Naive thymus-derived CD8-positive, alpha-beta T cell (primary cell): ENCODE measurements at regions not wholly inside any gene's neighbourhood (a gene's known extent, or its start where the extent isn't known, plus 50 kb on each side); places are given as distances from the start of the nearest gene placed in this dataset.

Experiments
- ATAC-seq, 2 donors: fragments of 150-1000 bp; cut with Tn5 transposase in 1 of 2; sonication (Bioruptor Pico), chemical (Tn5 transposase) in 1 of 2; 1 replicate in 1 of 2; 2 replicates in 1 of 2; pipeline ENCODE4 v1.10.0; 2021; ENCODE audit warnings: mild to moderate bottlenecking in 2 of 2, moderate library complexity in 2 of 2
- POLR2A ChIA-PET: fragments of 350-600 bp; sonication (Branson Sonifier 250); formaldehyde crosslinking; loops from one replicate; lab custom pipeline; 2021; ENCODE audit warnings: antibody characterized with exemption; lab: Charles Lee
- DNase-seq, 10 donors: peaks; one replicate each; pipeline versions ENCODE4 v3.0.0 to v3.0.0-alpha.2; 2020 to 2022
- H3K27ac Mint-ChIP-seq, 10 donors: one replicate each; pipeline ENCODE4 v1.8.0; 2020 to 2022; ENCODE audit warnings: mild to moderate bottlenecking in 10 of 10, mixed read lengths in 10 of 10, moderate library complexity in 4 of 10, inconsistent platforms in 1 of 10
- H3K27me3 Mint-ChIP-seq, 5 donors: one replicate each; pipeline ENCODE4 v1.8.0; 2021 to 2022; ENCODE audit warnings: mixed read lengths in 5 of 5
- H3K36me3 Mint-ChIP-seq, 3 donors: one replicate each; pipeline ENCODE4 v1.8.0; 2020 to 2022; ENCODE audit warnings: mixed read lengths in 3 of 3, mild to moderate bottlenecking in 2 of 3, inconsistent platforms in 1 of 3
- H3K4me1 Mint-ChIP-seq, 4 donors: one replicate each; pipeline ENCODE4 v1.8.0; 2021 to 2022; ENCODE audit warnings: mixed read lengths in 4 of 4
- H3K4me3 Mint-ChIP-seq, 10 donors: one replicate each; pipeline ENCODE4 v1.8.0; 2020 to 2022; ENCODE audit warnings: mild to moderate bottlenecking in 10 of 10, mixed read lengths in 10 of 10, moderate library complexity in 6 of 10, inconsistent platforms in 1 of 10
- H3K9me3 Mint-ChIP-seq, 9 donors: one replicate each; pipeline ENCODE4 v1.8.0; 2020 to 2022; ENCODE audit warnings: mixed read lengths in 9 of 9, mild to moderate bottlenecking in 3 of 9, inconsistent platforms in 1 of 9, moderate library complexity in 1 of 9

GRCh38 chr13:86368924-86369323 lies 569.7 kb upstream of the SLITRK6 start:
- Mint-ChIP-seq H3K4me3 (no peak overlapping the region), H3K4me1 (no peaks in the 10 kb centered on the region), H3K27ac (no peak overlapping the region), H3K36me3 (no peaks in the 10 kb centered on the region), H3K9me3 (peaks cover 6 to 25% (median 10%) of the 10 kb centered on the region in 9 donors), H3K27me3 (no peaks in the 10 kb centered on the region)
- POLR2A ChIA-PET = no interaction called here
- no peak for DNase-seq
- no peak for ATAC-seq

GRCh38 chr13:86377451-86377850 lies 578.2 kb upstream of the SLITRK6 start:
- H3K36me3 Mint-ChIP-seq = no peaks in the 10 kb centered on the region
- no peak overlapping the region for H3K4me3 Mint-ChIP-seq
- H3K9me3 Mint-ChIP-seq = peaks cover 0 to 14% (median 5%) of the 10 kb centered on the region in 9 donors
- POLR2A ChIA-PET = no interaction called here
- no peak overlapping the region for H3K27ac Mint-ChIP-seq
- ATAC-seq = no peak
- no peaks in the 10 kb centered on the region for H3K4me1 Mint-ChIP-seq
- DNase-seq = no peak
- no peaks in the 10 kb centered on the region for H3K27me3 Mint-ChIP-seq

- H3K27me3 Mint-ChIP-seq = no peaks in the 10 kb centered on the region
- peaks cover 0 to 11% (median 2%) of the 10 kb centered on the region in 9 donors for H3K9me3 Mint-ChIP-seq
- no peaks in the 10 kb centered on the region for H3K4me1 Mint-ChIP-seq
- no peak overlapping the region for H3K27ac Mint-ChIP-seq
- POLR2A ChIA-PET = no interaction called here
- no peak overlapping the region for H3K4me3 Mint-ChIP-seq
- ATAC-seq = no peak
- H3K36me3 Mint-ChIP-seq = no peaks in the 10 kb centered on the region
- no peak for DNase-seq
These were observed 579.4 kb upstream of the SLITRK6 start for GRCh38 chr13:86378628-86379027.

- Mint-ChIP-seq H3K27me3 (no peaks in the 10 kb centered on the region), H3K36me3 (no peaks in the 10 kb centered on the region), H3K4me3 (no peak overlapping the region), H3K4me1 (no peaks in the 10 kb centered on the region), H3K27ac (no peak overlapping the region), H3K9me3 (peaks cover 0 to 10% (median 3%) of the 10 kb centered on the region in 9 donors)
- ATAC-seq = no peak
- DNase-seq = no peak
- POLR2A ChIA-PET = no interaction called here
These were observed 583.9 kb upstream of the SLITRK6 start for GRCh38 chr13:86383151-86383550.

GRCh38 chr13:86383561-86383960 lies 584.3 kb upstream of the SLITRK6 start:
- POLR2A ChIA-PET = no interaction called here
- Mint-ChIP-seq H3K27ac (no peak overlapping the region), H3K4me1 (no peaks in the 10 kb centered on the region), H3K27me3 (no peaks in the 10 kb centered on the region), H3K4me3 (no peak overlapping the region), H3K9me3 (peaks cover 0 to 9% (median 3%) of the 10 kb centered on the region in 9 donors), H3K36me3 (no peaks in the 10 kb centered on the region)
- no peak for DNase-seq
- no peak for ATAC-seq

- DNase-seq (no peak), ATAC-seq (no peak)
- Mint-ChIP-seq H3K4me1 (no peaks in the 10 kb centered on the region), H3K4me3 (no peak overlapping the region), H3K27ac (no peak overlapping the region), H3K9me3 (peaks cover 0 to 9% (median 4%) of the 10 kb centered on the region in 9 donors), H3K36me3 (no peaks in the 10 kb centered on the region), H3K27me3 (no peaks in the 10 kb centered on the region)
- POLR2A ChIA-PET = no interaction called here
These were observed 598.4 kb upstream of the SLITRK6 start for GRCh38 chr13:86397635-86398034.

- no peaks in the 10 kb centered on the region for H3K4me1 Mint-ChIP-seq
- no peak overlapping the region for H3K4me3 Mint-ChIP-seq
- DNase-seq (no peak), ATAC-seq (no peak)
- peaks cover 0 to 11% (median 2%) of the 10 kb centered on the region in 9 donors for H3K9me3 Mint-ChIP-seq
- H3K36me3 Mint-ChIP-seq = no peaks in the 10 kb centered on the region
- H3K27me3 Mint-ChIP-seq = no peaks in the 10 kb centered on the region
- H3K27ac Mint-ChIP-seq = no peak overlapping the region
- POLR2A ChIA-PET = no interaction called here
These were observed 600.4 kb upstream of the SLITRK6 start for GRCh38 chr13:86399572-86399971.

- H3K9me3 Mint-ChIP-seq = peaks cover 0 to 19% (median 2%) of the 10 kb centered on the region in 9 donors
- DNase-seq = no peak
These were observed 603.3 kb upstream of the SLITRK6 start for GRCh38 chr13:86402500-86402899.

GRCh38 chr13:86403181-86403580 lies 604.0 kb upstream of the SLITRK6 start:
- H3K4me1 Mint-ChIP-seq = no peaks in the 10 kb centered on the region
- H3K36me3 Mint-ChIP-seq = no peaks in the 10 kb centered on the region
- H3K27me3 Mint-ChIP-seq = no peaks in the 10 kb centered on the region
- ATAC-seq (no peak), DNase-seq (no peak)
- POLR2A ChIA-PET = no interaction called here
- no peak overlapping the region for H3K27ac Mint-ChIP-seq
- H3K4me3 Mint-ChIP-seq = no peak overlapping the region
- peaks cover 0 to 20% (median 4%) of the 10 kb centered on the region in 9 donors for H3K9me3 Mint-ChIP-seq

More at GRCh38 chr13:86402500-86402899, 603.3 kb upstream of the SLITRK6 start:
- no peak overlapping the region for H3K4me3 Mint-ChIP-seq
- no peaks in the 10 kb centered on the region for H3K27me3 Mint-ChIP-seq
- no peak overlapping the region for H3K27ac Mint-ChIP-seq
- no peaks in the 10 kb centered on the region for H3K4me1 Mint-ChIP-seq
- POLR2A ChIA-PET = no interaction called here
- H3K36me3 Mint-ChIP-seq = no peaks in the 10 kb centered on the region
- no peak for ATAC-seq

GRCh38 chr13:86409466-86410241 lies 610.4 kb upstream of the SLITRK6 start:
- no peaks in the 10 kb centered on the region for H3K4me1 Mint-ChIP-seq
- no peaks in the 10 kb centered on the region for H3K36me3 Mint-ChIP-seq
- H3K27ac Mint-ChIP-seq = no peak overlapping the region
- H3K9me3 Mint-ChIP-seq = peaks cover 2 to 20% (median 6%) of the 10 kb centered on the region in 9 donors
- POLR2A ChIA-PET = no interaction called here
- no peak for DNase-seq
- ATAC-seq = no peak
- H3K27me3 Mint-ChIP-seq = no peaks in the 10 kb centered on the region
- no peak overlapping the region for H3K4me3 Mint-ChIP-seq

- POLR2A ChIA-PET = no interaction called here
- Mint-ChIP-seq H3K9me3 (peaks cover 4 to 25% (median 15%) of the 10 kb centered on the region in 9 donors), H3K36me3 (peaks cover 0 to 6% (median 0%) of the 10 kb centered on the region in 3 donors), H3K27me3 (no peaks in the 10 kb centered on the region), H3K4me1 (no peaks in the 10 kb centered on the region), H3K27ac (no peak overlapping the region), H3K4me3 (no peak overlapping the region)
- no peak for ATAC-seq
- no peak for DNase-seq
These were observed 626.1 kb upstream of the SLITRK6 start for GRCh38 chr13:86425170-86425815.

- DNase-seq = no peak
- no peaks in the 10 kb centered on the region for H3K27me3 Mint-ChIP-seq
- H3K36me3 Mint-ChIP-seq = no peaks in the 10 kb centered on the region
- no peak overlapping the region for H3K27ac Mint-ChIP-seq
- H3K4me1 Mint-ChIP-seq = no peaks in the 10 kb centered on the region
- no peak for ATAC-seq
- POLR2A ChIA-PET = no interaction called here
- no peak overlapping the region for H3K4me3 Mint-ChIP-seq
- peaks cover 0 to 16% (median 11%) of the 10 kb centered on the region in 9 donors for H3K9me3 Mint-ChIP-seq
These were observed 627.2 kb upstream of the SLITRK6 start for GRCh38 chr13:86426437-86426836.

GRCh38 chr13:86429756-86430155 lies 630.5 kb upstream of the SLITRK6 start:
- Mint-ChIP-seq H3K9me3 (peaks cover 0 to 25% (median 10%) of the 10 kb centered on the region in 9 donors), H3K27me3 (no peaks in the 10 kb centered on the region), H3K4me1 (no peaks in the 10 kb centered on the region), H3K36me3 (no peaks in the 10 kb centered on the region), H3K4me3 (no peak overlapping the region), H3K27ac (no peak overlapping the region)
- ATAC-seq (no peak), DNase-seq (no peak)
- POLR2A ChIA-PET = no interaction called here
